ENCODE measurements at regions not wholly inside any gene's neighbourhood (a gene's known extent, or its start where the extent isn't known, plus 50 kb on each side); places are given as distances from the start of the nearest gene placed in this dataset.
A peak's percentile ranks its signal among the peaks of the same experiment; 100 is the strongest.

DNA sequence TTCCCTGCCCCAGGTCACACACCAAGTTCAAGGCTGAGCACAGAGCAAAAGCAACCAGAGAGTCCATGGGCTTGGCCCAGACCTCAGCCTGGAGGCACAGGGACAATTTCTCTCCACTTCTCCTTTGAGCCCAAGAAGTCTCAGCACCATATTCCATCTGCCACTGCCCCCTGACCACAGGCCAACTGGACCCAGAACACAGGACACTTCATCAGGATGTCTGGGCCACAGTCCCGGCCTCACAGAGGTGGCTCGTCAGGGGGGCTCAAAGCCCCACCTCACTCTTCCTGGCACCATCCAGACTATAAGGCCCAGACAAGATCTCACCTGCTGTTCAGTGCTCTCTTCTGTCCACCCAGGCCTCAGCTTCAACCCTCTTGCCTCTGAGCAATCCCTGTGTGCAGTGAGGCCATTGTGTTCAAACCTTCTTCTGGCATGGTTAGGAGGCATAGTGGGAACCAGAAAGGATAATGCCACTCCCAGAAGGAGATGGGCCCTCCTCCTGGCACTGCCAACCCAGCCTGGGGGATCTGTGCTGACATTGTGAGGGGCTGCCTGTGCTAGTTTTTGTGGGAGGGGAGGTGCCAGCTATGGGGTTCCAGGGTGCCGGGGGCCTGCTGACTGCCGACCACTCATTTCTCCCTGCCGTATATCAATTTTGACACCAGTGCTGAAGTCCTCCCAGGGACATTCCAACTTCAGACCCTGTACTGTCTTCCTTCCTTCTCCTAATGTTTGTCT is 49.7 kb upstream of the ANTXRL start:
- H3K4me1 ChIP-seq (replicated peaks; ENCODE audit: insufficient read depth): no peaks in the 10 kb centered on the region
- no peaks in the 10 kb centered on the region for H3K27me3 ChIP-seq (ENCODE audit: insufficient read depth, low read depth)
- no peaks in the 10 kb centered on the region for H3K9me3 ChIP-seq (ENCODE audit: insufficient read depth, low read depth)
- TF ChIP-seq EZH2 (IDR thresholded peaks at IDR 0.05; ENCODE audit: low read depth): no peak
- TF ChIP-seq CTCF (conservative IDR thresholded peaks at IDR 0.05): no peak
- no peak overlapping the region for H2AFZ ChIP-seq
- peak in 1 of 2 experiments; percentile 24 for DNase-seq
- POLR2A ChIA-PET (ENCODE audit: unreplicated experiment): interaction anchor here (0.6 kb wide), 1 partner anchor 158 kb away, joined by 6 read pairs; no protein-coding TSS in a partner anchor
- no peaks in the 10 kb centered on the region for H3K36me3 ChIP-seq (ENCODE audit: low read depth)
- H4K20me1 ChIP-seq (ENCODE audit: insufficient read depth): no peaks in the 10 kb centered on the region
- no peak overlapping the region for H3K4me2 ChIP-seq
- intact Hi-C loops (cut with micrococcal nuclease; ENCODE audit: unreplicated experiment): no loop called here
- no peak overlapping the region for H3K4me3 ChIP-seq
- CTCF ChIA-PET: no interaction called here
- no peak overlapping the region for H3K27ac ChIP-seq
- H3F3A ChIP-seq (ENCODE audit: insufficient read depth, low read depth): no peaks in the 10 kb centered on the region
- no peaks in the 10 kb centered on the region for H3K9me2 ChIP-seq (ENCODE audit: insufficient read depth)
- BruUV-seq (replicated peaks): no TSS peak
- H3K79me2 ChIP-seq (ENCODE audit: low read depth): no peaks in the 10 kb centered on the region

Data from PC-9 (cell line).